Stimulated activated naive CD8-positive, alpha-beta T cell treated with anti-CD3 and anti-CD28 coated beads, Interleukin-15, Interleukin-2, amounts not matched to agents 100 U/mL and 50 U/mL, for 24 hours (primary cell): ENCODE measurements at regions not wholly inside any gene's neighbourhood (a gene's known extent, or its start where the extent isn't known, plus 50 kb on each side); places are given as distances from the start of the nearest gene placed in this dataset.

Experiments used
- ATAC-seq: fragments of 150-1000 bp; cut with Tn5 transposase; one replicate; pipeline ENCODE4 v1.10.0; 2021
- DNase-seq: peaks from one replicate; pipeline ENCODE4 v3.0.0; 2021

- no peak for ATAC-seq
- no peak for DNase-seq
Observed at GRCh38 chr1:90201467-90202358, 206.8 kb downstream of the ZNF326 start.

- ATAC-seq (no peak), DNase-seq (no peak)
Observed at GRCh38 chr1:90200646-90201205, 205.8 kb downstream of the ZNF326 start.

GRCh38 chr1:90198616-90199332 is 203.9 kb downstream of the ZNF326 start:
- no peak for DNase-seq
- no peak for ATAC-seq

DNA sequence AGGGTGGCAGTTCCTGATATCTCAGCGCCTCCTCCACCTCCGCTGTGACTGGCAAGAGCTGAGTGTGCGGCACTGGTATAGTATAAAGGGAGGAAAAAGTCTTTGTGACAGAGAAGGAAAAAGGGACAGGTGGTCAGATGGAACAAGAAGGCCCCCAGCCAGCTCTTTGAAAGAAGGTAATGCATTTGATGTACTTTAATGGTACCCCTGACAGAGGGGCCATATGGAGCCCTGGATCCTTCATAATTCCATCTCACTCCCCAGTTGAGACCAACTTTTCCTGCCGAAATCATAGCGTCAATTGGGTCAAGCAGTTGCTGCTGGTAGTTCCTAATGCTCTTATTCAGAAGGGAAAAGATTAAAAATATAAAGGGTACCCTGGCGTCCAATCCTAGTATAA is 198.2 kb downstream of the ZNF326 start:
- ATAC-seq (no peak), DNase-seq (no peak)

- ATAC-seq (no peak), DNase-seq (no peak)
Observed at GRCh38 chr1:90192408-90192807, 197.5 kb downstream of the ZNF326 start.

DNA sequence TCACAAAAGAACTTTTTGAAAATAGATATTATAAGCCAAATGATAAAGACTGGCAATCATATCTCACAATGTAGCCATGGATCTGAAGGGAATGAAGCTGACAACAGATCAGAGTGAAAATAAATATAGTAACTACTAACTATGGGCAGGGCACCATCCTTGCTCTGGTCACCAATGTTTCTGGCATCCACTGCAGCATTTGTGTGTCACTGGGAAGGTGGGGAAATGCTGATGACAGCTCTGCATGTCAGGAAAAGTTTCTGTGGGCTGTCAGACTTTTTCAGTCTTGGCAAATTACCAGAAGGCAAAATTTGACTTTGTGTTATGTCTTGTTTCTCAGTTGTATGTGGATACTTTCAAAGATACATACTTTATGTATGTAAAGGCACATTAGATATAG is 195.6 kb downstream of the ZNF326 start:
- no peak for ATAC-seq

GRCh38 chr1:90189889-90190288 is 195.0 kb downstream of the ZNF326 start:
- DNase-seq (no peak), ATAC-seq (no peak)

More for the DNA sequence above, 195.6 kb downstream of the ZNF326 start:
- no peak for DNase-seq

GRCh38 chr1:90187323-90187585 is 192.3 kb downstream of the ZNF326 start:
- DNase-seq (no peak), ATAC-seq (no peak)

- DNase-seq: no peak
Observed at GRCh38 chr1:90186506-90187322, 191.8 kb downstream of the ZNF326 start.

DNA sequence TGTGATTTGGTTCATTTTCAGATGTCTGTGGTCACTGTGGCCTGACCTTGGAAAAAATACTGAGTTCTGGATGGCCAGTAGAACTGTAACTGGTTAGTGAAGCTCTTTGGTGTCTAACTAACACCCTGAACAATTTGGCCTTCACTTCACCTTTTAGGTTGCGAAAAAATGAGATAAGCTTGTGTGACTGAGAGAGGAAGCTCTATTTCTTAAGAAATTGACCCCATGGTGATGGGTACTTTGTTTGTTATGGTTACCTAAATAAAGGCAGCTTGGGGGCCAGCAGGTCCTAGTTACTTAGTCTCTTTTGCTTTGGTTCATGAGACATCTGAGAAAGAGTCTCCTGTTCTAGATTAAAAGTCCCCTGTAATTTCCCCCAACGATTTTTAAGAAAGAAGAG is 181.6 kb downstream of the ZNF326 start:
- DNase-seq (no peak), ATAC-seq (no peak)

More at GRCh38 chr1:90186506-90187322, 191.8 kb downstream of the ZNF326 start:
- ATAC-seq: no peak

- DNase-seq: no peak
- no peak for ATAC-seq
Observed at GRCh38 chr1:90175490-90176167, 180.7 kb downstream of the ZNF326 start.

DNA sequence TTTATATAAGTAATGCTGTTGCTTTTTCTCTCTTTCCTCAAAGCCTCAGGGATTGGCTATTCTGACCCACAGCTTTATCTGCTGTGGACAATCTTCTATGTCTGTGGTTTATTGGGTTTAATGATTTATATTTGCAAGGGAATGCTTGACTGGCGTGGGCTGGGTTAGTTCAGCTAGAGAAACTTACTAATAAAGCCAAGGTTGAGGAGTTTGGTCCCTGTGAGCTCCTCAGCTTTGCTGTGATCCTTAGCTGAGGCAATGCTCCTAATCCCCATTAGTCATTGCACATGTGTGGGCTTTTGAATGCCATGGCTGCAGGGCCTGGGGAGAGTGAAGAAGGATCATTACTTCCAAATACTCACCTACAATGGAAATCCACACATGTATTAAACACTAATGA is 179.3 kb downstream of the ZNF326 start:
- DNase-seq: no peak
- no peak for ATAC-seq

GRCh38 chr1:90162216-90162615 is 167.3 kb downstream of the ZNF326 start:
- ATAC-seq (no peak), DNase-seq (no peak)

DNA sequence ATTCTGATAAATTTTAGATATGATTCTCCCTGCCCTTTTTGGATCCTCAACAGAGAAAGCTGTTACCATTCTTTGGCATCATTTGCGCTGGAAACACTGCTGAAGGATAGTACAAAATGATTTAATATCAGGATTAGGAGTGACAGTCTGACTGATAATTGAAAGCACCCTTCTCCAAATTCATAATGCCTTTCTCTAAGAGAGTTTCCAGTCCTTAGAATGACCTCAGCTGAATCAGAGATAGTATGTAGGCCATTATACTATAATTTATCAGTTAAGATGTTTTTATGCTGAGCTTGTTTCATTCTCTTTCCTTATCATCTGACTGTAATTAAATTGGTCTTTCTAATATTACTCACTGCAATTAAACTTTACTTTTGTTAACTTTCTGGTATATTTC is 166.7 kb downstream of the ZNF326 start:
- ATAC-seq (no peak), DNase-seq (no peak)

DNA sequence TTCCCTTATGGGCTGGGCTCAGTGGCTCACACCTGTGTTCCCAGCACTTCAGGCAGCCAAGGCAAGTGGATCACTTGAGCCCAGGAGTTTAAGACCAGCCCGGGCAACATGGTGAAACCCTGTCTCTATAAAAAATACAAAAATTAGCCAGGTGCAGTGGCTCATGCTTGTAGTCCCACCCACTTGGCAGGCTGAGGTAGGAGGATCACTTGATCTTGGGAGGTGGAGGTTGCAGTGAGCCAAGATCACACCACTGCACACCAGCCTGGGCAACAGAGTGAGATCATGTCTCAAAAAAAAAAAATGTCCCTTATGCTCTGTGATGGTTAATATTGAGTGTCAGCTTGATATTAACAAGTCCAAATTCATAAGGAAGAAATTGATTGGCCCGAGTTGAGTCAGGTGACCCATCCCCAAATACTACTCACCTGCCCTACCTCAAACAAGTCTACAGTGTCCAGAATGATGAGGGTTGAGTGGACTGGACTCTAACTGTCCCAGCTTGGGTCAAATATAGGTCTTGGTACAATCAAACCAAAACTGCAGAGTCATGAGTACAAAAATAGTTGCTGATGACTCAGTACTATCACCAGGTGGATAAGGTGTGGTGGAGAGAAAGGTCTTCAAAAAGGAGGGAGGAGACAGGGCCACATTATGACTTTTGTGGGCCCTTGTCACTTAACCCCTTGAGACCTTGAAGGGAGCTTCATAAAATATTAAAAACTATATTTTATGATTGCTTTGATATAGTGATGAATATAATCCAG is 161.0 kb downstream of the ZNF326 start:
- ATAC-seq: no peak
- DNase-seq: no peak

DNA sequence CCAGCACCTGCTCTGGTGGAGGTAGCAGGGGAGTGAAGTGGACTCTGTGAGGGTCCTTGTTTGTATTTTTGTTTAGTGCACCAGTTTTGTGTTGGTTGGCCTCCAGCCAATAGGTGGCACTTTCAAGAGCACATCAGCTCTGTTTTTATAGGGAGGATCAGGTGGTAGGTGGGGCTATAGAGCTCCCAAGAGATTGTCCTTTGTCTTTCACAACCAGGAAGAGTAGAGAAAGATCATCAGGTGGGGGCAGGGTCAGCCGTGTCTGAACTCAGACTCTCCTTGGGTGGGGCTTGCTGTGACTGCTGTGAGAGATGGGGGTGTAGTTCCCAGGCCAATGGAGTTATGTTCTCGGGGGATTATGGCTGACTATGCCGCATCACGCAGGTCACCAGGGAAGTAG is 159.8 kb downstream of the ZNF326 start:
- no peak for ATAC-seq
- DNase-seq: no peak

DNA sequence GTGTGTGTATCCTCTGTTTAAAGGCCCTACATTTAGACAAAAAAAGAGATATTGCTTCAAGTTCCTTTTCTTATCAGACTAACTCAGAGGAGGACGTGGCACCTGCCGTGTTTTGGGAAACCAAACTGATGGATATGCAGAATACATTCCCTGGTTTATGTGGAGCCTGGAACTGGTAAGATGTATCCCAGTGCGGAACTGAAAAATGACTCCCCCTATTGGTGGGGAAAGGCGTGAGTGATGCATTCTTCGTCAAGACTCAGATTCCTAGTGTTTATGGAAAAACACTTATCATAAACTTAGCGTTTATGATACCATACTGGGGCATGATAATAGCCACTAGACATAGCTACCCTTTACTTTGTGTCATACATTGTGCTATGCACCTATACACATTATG is 154.2 kb downstream of the ZNF326 start:
- DNase-seq: no peak
- ATAC-seq: no peak

DNA sequence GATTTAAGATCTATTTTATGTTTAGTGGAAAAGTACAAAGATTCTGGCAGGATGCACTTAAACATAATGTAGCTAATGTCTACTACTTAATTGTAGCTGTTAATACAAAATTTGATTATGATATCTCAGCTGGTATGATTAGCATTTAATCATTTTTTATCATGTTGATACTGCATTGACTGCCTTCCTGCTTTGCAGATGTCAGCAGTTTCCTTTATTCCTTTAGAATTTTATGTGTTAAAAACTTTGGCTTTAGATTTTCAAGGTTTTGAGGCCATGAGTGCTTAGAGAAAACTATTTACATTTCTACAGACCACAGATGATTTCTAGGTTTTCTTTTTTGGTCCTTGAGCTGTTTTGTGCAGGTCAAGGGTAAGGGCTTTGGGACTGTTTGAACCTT is 152.2 kb downstream of the ZNF326 start:
- no peak for ATAC-seq
- DNase-seq: no peak

DNA sequence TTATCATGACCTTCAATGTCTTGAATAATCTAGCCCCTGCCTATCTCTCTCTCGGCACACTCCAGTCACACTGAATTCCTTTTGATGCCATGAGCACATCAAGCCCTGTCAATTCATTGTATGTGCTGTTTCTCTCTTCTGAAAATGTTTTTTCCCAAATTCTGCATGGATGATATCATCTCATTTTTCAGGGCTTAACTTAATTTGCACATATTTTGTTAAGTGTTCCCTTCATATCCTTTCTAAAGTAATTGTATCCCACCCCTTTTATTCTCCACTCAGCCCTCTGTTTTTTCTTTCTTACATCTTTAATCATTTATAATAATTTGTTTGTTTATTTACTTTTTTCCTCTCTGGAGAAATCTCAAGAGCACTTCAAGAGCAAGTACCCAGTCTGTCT is 149.9 kb downstream of the ZNF326 start:
- ATAC-seq: no peak
- no peak for DNase-seq

- DNase-seq (no peak), ATAC-seq (no peak)
Observed at GRCh38 chr1:90143591-90143990, 148.7 kb downstream of the ZNF326 start.

- no peak for ATAC-seq
- DNase-seq: no peak
Observed at GRCh38 chr1:90142697-90143096, 147.8 kb downstream of the ZNF326 start.
